ENCODE measurements at regions not wholly inside any gene's neighbourhood (a gene's known extent, or its start where the extent isn't known, plus 50 kb on each side); places are given as distances from the start of the nearest gene placed in this dataset.

GRCh38 chr10:130878131-130878530 is 433.4 kb downstream of the TCERG1L start:
- no peak for DNase-seq

- no peak for DNase-seq
These were observed 428.6 kb downstream of the TCERG1L start for GRCh38 chr10:130882906-130883305.

GRCh38 chr10:130884456-130884855 is 427.1 kb downstream of the TCERG1L start:
- no peak for DNase-seq

GRCh38 chr10:130885021-130885655 is 426.4 kb downstream of the TCERG1L start:
- DNase-seq, result peak; percentile 12

- DNase-seq, result no peak
These were observed 424.4 kb downstream of the TCERG1L start for GRCh38 chr10:130887170-130887569.

GRCh38 chr10:130888493-130888892 is 423.0 kb downstream of the TCERG1L start:
- DNase-seq, result no peak

GRCh38 chr10:130889240-130889639 is 422.3 kb downstream of the TCERG1L start:
- no peak for DNase-seq

GRCh38 chr10:130889780-130890179 is 421.7 kb downstream of the TCERG1L start:
- DNase-seq, result no peak

- no peak for DNase-seq
These were observed 420.5 kb downstream of the TCERG1L start for GRCh38 chr10:130891066-130891465.

GRCh38 chr10:130894471-130894870 is 417.1 kb downstream of the TCERG1L start:
- peak; percentile 16 for DNase-seq

GRCh38 chr10:130895161-130895560 is 416.4 kb downstream of the TCERG1L start:
- no peak for DNase-seq

- no peak for DNase-seq
These were observed 413.7 kb downstream of the TCERG1L start for GRCh38 chr10:130897815-130898214.

GRCh38 chr10:130898381-130898780 is 413.1 kb downstream of the TCERG1L start:
- DNase-seq, result no peak

- no peak for DNase-seq
These were observed 411.7 kb downstream of the TCERG1L start for GRCh38 chr10:130899856-130900255.

- DNase-seq, result no peak
These were observed 410.9 kb downstream of the TCERG1L start for GRCh38 chr10:130900441-130901160.

- DNase-seq, result no peak
These were observed 410.0 kb downstream of the TCERG1L start for GRCh38 chr10:130901311-130902165.

- no peak for DNase-seq
These were observed 409.1 kb downstream of the TCERG1L start for GRCh38 chr10:130902471-130902870.

- DNase-seq, result no peak
These were observed 408.6 kb downstream of the TCERG1L start for GRCh38 chr10:130902929-130903328.

- no peak for DNase-seq
These were observed 406.8 kb downstream of the TCERG1L start for GRCh38 chr10:130904676-130905075.

GRCh38 chr10:130905386-130905785 is 406.1 kb downstream of the TCERG1L start:
- no peak for DNase-seq

- no peak for DNase-seq
These were observed 405.6 kb downstream of the TCERG1L start for GRCh38 chr10:130905921-130906320.

GRCh38 chr10:130910848-130911247 is 400.7 kb downstream of the TCERG1L start:
- DNase-seq, result no peak

- DNase-seq, result no peak
These were observed 397.7 kb downstream of the TCERG1L start for GRCh38 chr10:130913844-130914243.
